ENCODE measurements at regions not wholly inside any gene's neighbourhood (a gene's known extent, or its start where the extent isn't known, plus 50 kb on each side); places are given as distances from the start of the nearest gene placed in this dataset.

GRCh38 chr3:10558736-10559135, 53.4 kb upstream of the ATP2B2 start:
- no peak for TF ChIP-seq CTCF (IDR thresholded peaks at IDR 0.05; ENCODE audit: unreplicated experiment)
- Mint-ChIP-seq H3K4me3 (ENCODE audit: low read depth, unreplicated experiment) (no peak overlapping the region), H3K9me3 (ENCODE audit: low read depth, unreplicated experiment) (no peaks in the 10 kb centered on the region), H3K4me1 (ENCODE audit: low read depth, unreplicated experiment) (no peaks in the 10 kb centered on the region), H3K36me3 (ENCODE audit: insufficient read depth, unreplicated experiment) (no peaks in the 10 kb centered on the region), H3K27ac (ENCODE audit: unreplicated experiment) (no peak overlapping the region), H3K27me3 (ENCODE audit: unreplicated experiment) (peaks cover 96% of the 10 kb centered on the region)
- CTCF ChIA-PET: no interaction called here
- no peak for DNase-seq
- BruUV-seq (replicated peaks): no TSS peak
- intact Hi-C loops (cut with micrococcal nuclease; ENCODE audit: unreplicated experiment): no loop called here

- H3K27me3 Mint-ChIP-seq (ENCODE audit: unreplicated experiment): peaks cover 100% of the 10 kb centered on the region
- no peak for DNase-seq
- intact Hi-C loops (cut with micrococcal nuclease; ENCODE audit: unreplicated experiment): no loop called here
- no peaks in the 10 kb centered on the region for H3K4me1 Mint-ChIP-seq (ENCODE audit: low read depth, unreplicated experiment)
- no peak overlapping the region for H3K27ac Mint-ChIP-seq (ENCODE audit: unreplicated experiment)
- BruUV-seq (replicated peaks): no TSS peak
- no peak overlapping the region for H3K4me3 Mint-ChIP-seq (ENCODE audit: low read depth, unreplicated experiment)
- no peak for TF ChIP-seq CTCF (IDR thresholded peaks at IDR 0.05; ENCODE audit: unreplicated experiment)
- no peaks in the 10 kb centered on the region for H3K36me3 Mint-ChIP-seq (ENCODE audit: insufficient read depth, unreplicated experiment)
- CTCF ChIA-PET: no interaction called here
- H3K9me3 Mint-ChIP-seq (ENCODE audit: low read depth, unreplicated experiment): no peaks in the 10 kb centered on the region
Observed at GRCh38 chr3:10560060-10560861, 54.9 kb upstream of the ATP2B2 start.

GRCh38 chr3:10561162-10561945, 56.0 kb upstream of the ATP2B2 start:
- CTCF ChIA-PET: no interaction called here
- no peak for DNase-seq
- H3K27me3 Mint-ChIP-seq (ENCODE audit: unreplicated experiment): peaks cover 100% of the 10 kb centered on the region
- BruUV-seq (replicated peaks): no TSS peak
- no peak overlapping the region for H3K4me3 Mint-ChIP-seq (ENCODE audit: low read depth, unreplicated experiment)
- intact Hi-C loops (cut with micrococcal nuclease; ENCODE audit: unreplicated experiment): no loop called here
- H3K9me3 Mint-ChIP-seq (ENCODE audit: low read depth, unreplicated experiment): no peaks in the 10 kb centered on the region
- no peak overlapping the region for H3K27ac Mint-ChIP-seq (ENCODE audit: unreplicated experiment)
- H3K4me1 Mint-ChIP-seq (ENCODE audit: low read depth, unreplicated experiment): no peaks in the 10 kb centered on the region
- no peak for TF ChIP-seq CTCF (IDR thresholded peaks at IDR 0.05; ENCODE audit: unreplicated experiment)
- no peaks in the 10 kb centered on the region for H3K36me3 Mint-ChIP-seq (ENCODE audit: insufficient read depth, unreplicated experiment)

GRCh38 chr3:10561946-10562560, 56.7 kb upstream of the ATP2B2 start:
- Mint-ChIP-seq H3K4me3 (ENCODE audit: low read depth, unreplicated experiment) (no peak overlapping the region), H3K27ac (ENCODE audit: unreplicated experiment) (no peak overlapping the region), H3K36me3 (ENCODE audit: insufficient read depth, unreplicated experiment) (no peaks in the 10 kb centered on the region), H3K9me3 (ENCODE audit: low read depth, unreplicated experiment) (no peaks in the 10 kb centered on the region), H3K4me1 (ENCODE audit: low read depth, unreplicated experiment) (no peaks in the 10 kb centered on the region), H3K27me3 (ENCODE audit: unreplicated experiment) (peaks cover 100% of the 10 kb centered on the region)
- DNase-seq: no peak
- CTCF ChIA-PET: no interaction called here
- intact Hi-C loops (cut with micrococcal nuclease; ENCODE audit: unreplicated experiment): no loop called here
- no peak for TF ChIP-seq CTCF (IDR thresholded peaks at IDR 0.05; ENCODE audit: unreplicated experiment)
- BruUV-seq (replicated peaks): no TSS peak
